HepG2 (cell line): ENCODE measurements at regions not wholly inside any gene's neighbourhood (a gene's known extent, or its start where the extent isn't known, plus 50 kb on each side); places are given as distances from the start of the nearest gene placed in this dataset.

ENCODE experiments used
- HNF1B ChIP-seq: sonication (generic); formaldehyde crosslinking; IDR thresholded peaks from 2 replicates; pipeline ENCODE4 v1.5.1; 2020; ENCODE audit warnings: mild to moderate bottlenecking, moderate library complexity, missing genetic modification reagents
- NR3C1 ChIP-seq: sonication (generic); formaldehyde crosslinking; IDR thresholded peaks from 2 replicates; pipeline ENCODE4 v1.4.0; 2020; ENCODE audit warnings: missing genetic modification reagents
- TMF1 ChIP-seq: sonication (generic); formaldehyde crosslinking; IDR thresholded peaks from 2 replicates; pipeline ENCODE4 v1.8.1; 2022; ENCODE audit warnings: low read depth, missing genetic modification reagents
- TF ChIP-seq, protein P1 (sequence below): IDR thresholded peaks from 2 replicates; pipeline ENCODE4 v1.4.0; 2020; ENCODE audit warnings: mild to moderate bottlenecking, missing genetic modification reagents
- TF ChIP-seq, protein P2 (sequence below): sonication (generic); formaldehyde crosslinking; IDR thresholded peaks from 2 replicates; pipeline ENCODE4 v1.4.0; 2020; ENCODE audit warnings: missing genetic modification reagents, borderline replicate concordance
- TF ChIP-seq, protein P3 (sequence below): conservative IDR thresholded peaks from 2 replicates; pipeline ENCODE4 v1.6.1; 2018; ENCODE audit warnings: missing genetic modification reagents

GRCh38 chr7:7099584-7100014, 82.7 kb upstream of the C1GALT1 start (continued):
- TF ChIP-seq HNF1B (CRISPR knock-in tag) (no peak), NR3C1 (CRISPR knock-in tag) (no peak), TMF1 (no peak)
- TF ChIP-seq, protein P1, sequence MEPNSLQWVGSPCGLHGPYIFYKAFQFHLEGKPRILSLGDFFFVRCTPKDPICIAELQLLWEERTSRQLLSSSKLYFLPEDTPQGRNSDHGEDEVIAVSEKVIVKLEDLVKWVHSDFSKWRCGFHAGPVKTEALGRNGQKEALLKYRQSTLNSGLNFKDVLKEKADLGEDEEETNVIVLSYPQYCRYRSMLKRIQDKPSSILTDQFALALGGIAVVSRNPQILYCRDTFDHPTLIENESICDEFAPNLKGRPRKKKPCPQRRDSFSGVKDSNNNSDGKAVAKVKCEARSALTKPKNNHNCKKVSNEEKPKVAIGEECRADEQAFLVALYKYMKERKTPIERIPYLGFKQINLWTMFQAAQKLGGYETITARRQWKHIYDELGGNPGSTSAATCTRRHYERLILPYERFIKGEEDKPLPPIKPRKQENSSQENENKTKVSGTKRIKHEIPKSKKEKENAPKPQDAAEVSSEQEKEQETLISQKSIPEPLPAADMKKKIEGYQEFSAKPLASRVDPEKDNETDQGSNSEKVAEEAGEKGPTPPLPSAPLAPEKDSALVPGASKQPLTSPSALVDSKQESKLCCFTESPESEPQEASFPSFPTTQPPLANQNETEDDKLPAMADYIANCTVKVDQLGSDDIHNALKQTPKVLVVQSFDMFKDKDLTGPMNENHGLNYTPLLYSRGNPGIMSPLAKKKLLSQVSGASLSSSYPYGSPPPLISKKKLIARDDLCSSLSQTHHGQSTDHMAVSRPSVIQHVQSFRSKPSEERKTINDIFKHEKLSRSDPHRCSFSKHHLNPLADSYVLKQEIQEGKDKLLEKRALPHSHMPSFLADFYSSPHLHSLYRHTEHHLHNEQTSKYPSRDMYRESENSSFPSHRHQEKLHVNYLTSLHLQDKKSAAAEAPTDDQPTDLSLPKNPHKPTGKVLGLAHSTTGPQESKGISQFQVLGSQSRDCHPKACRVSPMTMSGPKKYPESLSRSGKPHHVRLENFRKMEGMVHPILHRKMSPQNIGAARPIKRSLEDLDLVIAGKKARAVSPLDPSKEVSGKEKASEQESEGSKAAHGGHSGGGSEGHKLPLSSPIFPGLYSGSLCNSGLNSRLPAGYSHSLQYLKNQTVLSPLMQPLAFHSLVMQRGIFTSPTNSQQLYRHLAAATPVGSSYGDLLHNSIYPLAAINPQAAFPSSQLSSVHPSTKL (CRISPR knock-in tag) = peak; percentile 85
- TF ChIP-seq, protein P2, sequence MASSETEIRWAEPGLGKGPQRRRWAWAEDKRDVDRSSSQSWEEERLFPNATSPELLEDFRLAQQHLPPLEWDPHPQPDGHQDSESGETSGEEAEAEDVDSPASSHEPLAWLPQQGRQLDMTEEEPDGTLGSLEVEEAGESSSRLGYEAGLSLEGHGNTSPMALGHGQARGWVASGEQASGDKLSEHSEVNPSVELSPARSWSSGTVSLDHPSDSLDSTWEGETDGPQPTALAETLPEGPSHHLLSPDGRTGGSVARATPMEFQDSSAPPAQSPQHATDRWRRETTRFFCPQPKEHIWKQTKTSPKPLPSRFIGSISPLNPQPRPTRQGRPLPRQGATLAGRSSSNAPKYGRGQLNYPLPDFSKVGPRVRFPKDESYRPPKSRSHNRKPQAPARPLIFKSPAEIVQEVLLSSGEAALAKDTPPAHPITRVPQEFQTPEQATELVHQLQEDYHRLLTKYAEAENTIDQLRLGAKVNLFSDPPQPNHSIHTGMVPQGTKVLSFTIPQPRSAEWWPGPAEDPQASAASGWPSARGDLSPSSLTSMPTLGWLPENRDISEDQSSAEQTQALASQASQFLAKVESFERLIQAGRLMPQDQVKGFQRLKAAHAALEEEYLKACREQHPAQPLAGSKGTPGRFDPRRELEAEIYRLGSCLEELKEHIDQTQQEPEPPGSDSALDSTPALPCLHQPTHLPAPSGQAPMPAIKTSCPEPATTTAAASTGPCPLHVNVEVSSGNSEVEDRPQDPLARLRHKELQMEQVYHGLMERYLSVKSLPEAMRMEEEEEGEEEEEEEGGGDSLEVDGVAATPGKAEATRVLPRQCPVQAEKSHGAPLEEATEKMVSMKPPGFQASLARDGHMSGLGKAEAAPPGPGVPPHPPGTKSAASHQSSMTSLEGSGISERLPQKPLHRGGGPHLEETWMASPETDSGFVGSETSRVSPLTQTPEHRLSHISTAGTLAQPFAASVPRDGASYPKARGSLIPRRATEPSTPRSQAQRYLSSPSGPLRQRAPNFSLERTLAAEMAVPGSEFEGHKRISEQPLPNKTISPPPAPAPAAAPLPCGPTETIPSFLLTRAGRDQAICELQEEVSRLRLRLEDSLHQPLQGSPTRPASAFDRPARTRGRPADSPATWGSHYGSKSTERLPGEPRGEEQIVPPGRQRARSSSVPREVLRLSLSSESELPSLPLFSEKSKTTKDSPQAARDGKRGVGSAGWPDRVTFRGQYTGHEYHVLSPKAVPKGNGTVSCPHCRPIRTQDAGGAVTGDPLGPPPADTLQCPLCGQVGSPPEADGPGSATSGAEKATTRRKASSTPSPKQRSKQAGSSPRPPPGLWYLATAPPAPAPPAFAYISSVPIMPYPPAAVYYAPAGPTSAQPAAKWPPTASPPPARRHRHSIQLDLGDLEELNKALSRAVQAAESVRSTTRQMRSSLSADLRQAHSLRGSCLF = no peak
- TF ChIP-seq, protein P3, sequence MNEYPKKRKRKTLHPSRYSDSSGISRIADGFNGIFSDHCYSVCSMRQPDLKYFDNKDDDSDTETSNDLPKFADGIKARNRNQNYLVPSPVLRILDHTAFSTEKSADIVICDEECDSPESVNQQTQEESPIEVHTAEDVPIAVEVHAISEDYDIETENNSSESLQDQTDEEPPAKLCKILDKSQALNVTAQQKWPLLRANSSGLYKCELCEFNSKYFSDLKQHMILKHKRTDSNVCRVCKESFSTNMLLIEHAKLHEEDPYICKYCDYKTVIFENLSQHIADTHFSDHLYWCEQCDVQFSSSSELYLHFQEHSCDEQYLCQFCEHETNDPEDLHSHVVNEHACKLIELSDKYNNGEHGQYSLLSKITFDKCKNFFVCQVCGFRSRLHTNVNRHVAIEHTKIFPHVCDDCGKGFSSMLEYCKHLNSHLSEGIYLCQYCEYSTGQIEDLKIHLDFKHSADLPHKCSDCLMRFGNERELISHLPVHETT (CRISPR knock-in tag) = no peak
